SJSA1 (cell line): ENCODE measurements at regions not wholly inside any gene's neighbourhood (a gene's known extent, or its start where the extent isn't known, plus 50 kb on each side); places are given as distances from the start of the nearest gene placed in this dataset.

Experiments used
- DNase-seq, 2 experiments: peaks; one replicate each; pipeline ENCODE4 v3.0.0-alpha.2; 2015 to 2020; ENCODE audit warnings: low spot score in 2 of 2, low read depth in 1 of 2
- H3K27ac ChIP-seq: fragments of 250-450 bp; sonication (Bioruptor Pico); 2 replicates; pipeline ENCODE4 v1.5.1; 2020; ENCODE audit warnings: mild to moderate bottlenecking, moderate library complexity
- H3K27me3 ChIP-seq: fragments of 250-450 bp; sonication (Bioruptor Pico); replicated peaks from 2 replicates; pipeline ENCODE4 v1.5.1; 2020; ENCODE audit warnings: mild to moderate bottlenecking, moderate library complexity
- H3K36me3 ChIP-seq: fragments of 250-450 bp; sonication (Bioruptor Pico); 2 replicates; pipeline ENCODE4 v1.5.1; 2020; ENCODE audit warnings: mild to moderate bottlenecking
- H3K4me1 ChIP-seq: fragments of 250-450 bp; sonication (Bioruptor Pico); replicated peaks from 2 replicates; pipeline ENCODE4 v1.6.1; 2021; ENCODE audit warnings: mild to moderate bottlenecking
- H3K4me3 ChIP-seq: fragments of 250-450 bp; sonication (Bioruptor Pico); 2 replicates; pipeline ENCODE4 v1.5.1; 2020; ENCODE audit warnings: mild to moderate bottlenecking
- H3K9me3 ChIP-seq: fragments of 250-450 bp; sonication (Bioruptor Pico); replicated peaks from 2 replicates; pipeline ENCODE4 v1.5.1; 2020; ENCODE audit warnings: mild to moderate bottlenecking

DNA sequence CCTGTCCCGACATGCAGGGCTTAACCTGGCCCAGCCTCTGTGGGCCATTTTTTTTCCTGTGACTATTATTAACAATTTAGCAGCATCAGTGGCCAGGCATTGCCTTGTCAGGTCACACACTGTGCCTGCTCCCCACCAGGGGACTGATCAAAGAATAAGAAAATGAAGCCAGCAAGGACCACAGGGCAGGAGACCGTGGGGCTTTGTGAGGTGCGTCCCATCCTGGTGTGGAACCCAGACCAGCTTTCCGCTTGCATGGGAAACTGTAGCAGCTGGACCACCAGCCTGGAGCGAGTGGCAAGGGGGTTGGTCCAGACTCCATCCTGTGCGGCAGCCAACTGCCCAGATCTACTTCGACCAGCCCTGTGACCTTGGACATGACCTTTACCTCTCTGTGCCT is 218.3 kb downstream of the ANKRD60 start:
- H3K27ac ChIP-seq: no peak overlapping the region
- H3K4me3 ChIP-seq: no peak overlapping the region

DNA sequence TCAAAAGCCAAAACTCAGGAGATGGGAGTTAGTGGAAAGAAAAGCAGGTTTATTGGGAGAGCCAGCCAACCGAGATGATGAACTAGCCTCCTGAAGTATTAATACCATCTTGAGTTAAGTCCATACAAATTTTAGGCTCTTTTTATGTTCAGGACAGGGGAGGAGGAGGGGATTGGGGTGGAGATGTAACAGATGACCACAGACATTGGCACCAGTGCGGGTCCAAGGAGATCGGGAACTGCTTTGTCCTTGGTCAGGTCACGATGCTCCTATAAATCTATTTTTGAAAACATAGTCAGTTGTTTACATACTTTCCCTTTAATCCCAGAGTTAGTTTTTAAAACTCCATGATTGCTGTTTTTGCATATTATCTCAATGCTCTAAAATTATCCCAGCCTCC is 219.6 kb downstream of the ANKRD60 start:
- H3K4me3 ChIP-seq: no peak overlapping the region
- H3K36me3 ChIP-seq: no peaks in the 10 kb centered on the region
- H3K4me1 ChIP-seq: peaks cover 30% of the 10 kb centered on the region
- DNase-seq: no peak
- no peak overlapping the region for H3K27ac ChIP-seq
- H3K9me3 ChIP-seq: no peaks in the 10 kb centered on the region; the same call in 1 of the 2 replicates
- H3K27me3 ChIP-seq: no peaks in the 10 kb centered on the region

More for the DNA sequence above, 218.3 kb downstream of the ANKRD60 start:
- Histone ChIP-seq H3K4me1 (peaks cover 26% of the 10 kb centered on the region), H3K27me3 (no peaks in the 10 kb centered on the region), H3K36me3 (no peaks in the 10 kb centered on the region), H3K9me3 (no peaks in the 10 kb centered on the region)
- no peak for DNase-seq

DNA sequence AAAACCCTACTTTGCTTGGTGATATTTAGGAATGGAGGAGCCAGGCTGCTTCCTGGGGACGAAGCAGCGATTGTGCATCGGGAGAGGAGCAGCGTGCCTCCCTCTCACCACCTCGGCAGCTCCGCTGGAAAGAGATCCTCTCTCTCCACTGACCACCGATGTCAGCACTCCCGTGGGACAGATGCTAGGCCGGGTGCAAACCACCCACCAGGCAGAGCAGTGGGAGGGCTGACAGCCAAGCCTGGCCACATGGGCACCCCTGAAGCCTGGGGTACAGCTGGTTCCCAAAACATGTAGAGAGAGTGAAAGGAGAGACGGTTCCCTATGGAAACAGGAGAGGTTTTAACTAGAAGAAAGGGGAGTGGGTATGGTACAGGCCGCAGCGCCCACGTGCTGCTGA is 220.0 kb downstream of the ANKRD60 start:
- peaks cover 30% of the 10 kb centered on the region for H3K4me1 ChIP-seq
- no peaks in the 10 kb centered on the region for H3K27me3 ChIP-seq
- DNase-seq: no peak
- no peak overlapping the region for H3K27ac ChIP-seq
- H3K36me3 ChIP-seq: no peaks in the 10 kb centered on the region
- no peaks in the 10 kb centered on the region; the same call in 1 of the 2 replicates for H3K9me3 ChIP-seq
- H3K4me3 ChIP-seq: no peak overlapping the region

DNA sequence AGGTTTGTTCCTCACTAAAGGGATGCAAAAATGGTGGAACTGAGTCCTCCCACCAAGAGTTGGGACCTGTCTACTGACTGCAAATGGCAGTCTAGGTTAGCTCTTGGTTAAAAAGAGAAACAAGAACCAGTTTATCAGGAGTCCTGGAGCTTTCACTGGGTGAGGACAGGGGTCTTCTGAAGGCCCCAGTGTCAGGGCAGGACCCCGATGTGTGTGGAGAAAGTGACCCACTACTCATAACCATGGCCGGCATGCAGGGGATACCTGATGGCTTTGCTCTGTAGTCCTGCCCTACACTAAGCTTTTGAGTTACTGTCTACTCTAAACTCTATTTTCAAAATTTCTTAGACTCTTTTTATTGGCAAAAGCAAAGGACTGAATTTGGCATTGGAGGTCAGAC is 220.5 kb downstream of the ANKRD60 start:
- DNase-seq: no peak
- H3K4me1 ChIP-seq: peaks cover 30% of the 10 kb centered on the region
- no peak overlapping the region for H3K27ac ChIP-seq
- no peaks in the 10 kb centered on the region; the same call in 1 of the 2 replicates for H3K9me3 ChIP-seq
- H3K4me3 ChIP-seq: no peak overlapping the region
- no peaks in the 10 kb centered on the region for H3K27me3 ChIP-seq
- H3K36me3 ChIP-seq: no peaks in the 10 kb centered on the region

GRCh38 chr20:58006346-58007316 is 221.8 kb downstream of the ANKRD60 start:
- H3K9me3 ChIP-seq: no peaks in the 10 kb centered on the region; the same call in 1 of the 2 replicates
- no peaks in the 10 kb centered on the region for H3K27me3 ChIP-seq
- no peaks in the 10 kb centered on the region for H3K36me3 ChIP-seq
- H3K27ac ChIP-seq: peak overlapping the region; percentile 14; the same call in 1 of the 2 replicates
- H3K4me1 ChIP-seq: peaks cover 30% of the 10 kb centered on the region
- H3K4me3 ChIP-seq: no peak overlapping the region
- no peak for DNase-seq

GRCh38 chr20:58005581-58006345 is 222.7 kb downstream of the ANKRD60 start:
- Histone ChIP-seq H3K36me3 (no peaks in the 10 kb centered on the region), H3K27ac (peak overlapping the region; percentile 62), H3K4me1 (peaks cover 30% of the 10 kb centered on the region), H3K27me3 (no peaks in the 10 kb centered on the region), H3K9me3 (no peaks in the 10 kb centered on the region; the same call in 1 of the 2 replicates), H3K4me3 (no peak overlapping the region)
- peak; percentile 76 to 79 for DNase-seq

GRCh38 chr20:58004900-58005299 is 223.6 kb downstream of the ANKRD60 start:
- Histone ChIP-seq H3K27me3 (no peaks in the 10 kb centered on the region), H3K4me3 (no peak overlapping the region), H3K9me3 (no peaks in the 10 kb centered on the region; the same call in 1 of the 2 replicates), H3K36me3 (no peaks in the 10 kb centered on the region), H3K4me1 (peaks cover 30% of the 10 kb centered on the region), H3K27ac (peak overlapping the region; percentile 62)
- DNase-seq: no peak

DNA sequence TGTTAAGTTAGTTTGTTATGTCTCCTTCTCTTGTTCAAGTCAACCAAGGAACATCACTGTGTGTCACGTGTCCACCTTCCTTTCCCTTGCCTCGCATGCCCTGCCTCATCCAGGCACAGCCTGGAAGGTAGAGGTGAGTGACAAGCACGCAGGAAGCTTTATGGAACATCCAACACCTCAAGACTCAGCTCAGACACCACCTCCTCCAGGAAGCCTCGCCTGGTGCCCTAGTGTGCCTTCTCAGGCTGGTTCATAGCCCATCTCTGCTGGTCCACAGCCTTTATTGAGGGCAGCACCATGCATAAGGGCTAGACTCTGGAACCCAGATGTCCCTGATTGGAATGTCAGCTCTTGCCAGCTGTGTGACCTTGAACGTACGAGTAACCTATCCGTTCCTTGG is 224.3 kb downstream of the ANKRD60 start:
- H3K9me3 ChIP-seq: no peaks in the 10 kb centered on the region; the same call in 1 of the 2 replicates
- H3K27ac ChIP-seq: no peak overlapping the region
- no peaks in the 10 kb centered on the region for H3K27me3 ChIP-seq
- H3K4me3 ChIP-seq: no peak overlapping the region
- no peaks in the 10 kb centered on the region for H3K36me3 ChIP-seq
- no peak for DNase-seq
- peaks cover 30% of the 10 kb centered on the region for H3K4me1 ChIP-seq

DNA sequence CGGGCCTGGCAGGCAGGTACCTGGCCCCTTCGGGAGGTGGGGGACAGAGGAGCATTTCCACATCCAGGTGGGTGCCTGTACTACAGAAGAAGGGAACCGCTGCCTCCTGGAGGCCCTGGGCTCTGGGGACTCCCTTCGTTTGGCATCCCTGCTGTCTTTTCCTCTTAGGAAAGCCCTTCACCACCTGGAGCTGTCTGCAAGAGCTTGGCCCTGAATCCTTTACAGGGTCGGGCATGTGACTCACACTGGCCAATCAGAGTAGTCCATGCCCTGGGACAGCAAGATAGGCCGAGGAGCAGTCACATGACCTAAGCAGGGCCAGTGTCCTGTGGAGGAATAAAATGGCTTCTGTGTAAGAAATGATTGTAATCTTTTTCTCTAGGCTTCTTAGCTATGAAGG is 224.9 kb downstream of the ANKRD60 start:
- H3K4me1 ChIP-seq: peaks cover 29% of the 10 kb centered on the region
- H3K27me3 ChIP-seq: no peaks in the 10 kb centered on the region
- no peaks in the 10 kb centered on the region; the same call in 1 of the 2 replicates for H3K9me3 ChIP-seq
- H3K27ac ChIP-seq: no peak overlapping the region
- no peak overlapping the region for H3K4me3 ChIP-seq
- no peaks in the 10 kb centered on the region for H3K36me3 ChIP-seq
- no peak for DNase-seq

GRCh38 chr20:58002901-58003300 is 225.6 kb downstream of the ANKRD60 start:
- Histone ChIP-seq H3K27me3 (no peaks in the 10 kb centered on the region), H3K36me3 (no peaks in the 10 kb centered on the region), H3K4me1 (peaks cover 26% of the 10 kb centered on the region), H3K4me3 (no peak overlapping the region), H3K27ac (no peak overlapping the region), H3K9me3 (no peaks in the 10 kb centered on the region; the same call in 1 of the 2 replicates)
- no peak for DNase-seq

DNA sequence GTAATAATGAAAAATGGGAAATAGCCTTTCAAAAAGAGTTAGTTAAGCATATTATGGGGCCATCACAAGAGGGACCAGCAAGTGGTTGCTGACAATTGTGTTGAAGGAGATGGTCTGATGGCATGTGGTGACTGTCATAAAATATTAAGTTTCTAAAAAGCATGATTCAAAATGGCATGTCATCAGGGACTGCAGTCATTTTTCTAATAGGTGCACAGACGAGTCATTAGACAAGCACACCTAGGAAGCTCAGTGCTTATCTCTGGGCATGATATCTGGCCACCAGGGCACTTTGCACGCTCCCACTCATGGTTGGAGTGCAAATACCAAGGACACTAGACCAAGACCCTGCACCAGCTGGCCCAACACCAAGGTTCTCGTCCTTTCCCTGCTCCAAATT is 226.5 kb downstream of the ANKRD60 start:
- no peak overlapping the region for H3K4me3 ChIP-seq
- no peaks in the 10 kb centered on the region for H3K36me3 ChIP-seq
- H3K27ac ChIP-seq: no peak overlapping the region
- peaks cover 34% of the 10 kb centered on the region for H3K4me1 ChIP-seq
- H3K9me3 ChIP-seq: no peaks in the 10 kb centered on the region; the same call in 1 of the 2 replicates
- no peak for DNase-seq
- H3K27me3 ChIP-seq: no peaks in the 10 kb centered on the region

DNA sequence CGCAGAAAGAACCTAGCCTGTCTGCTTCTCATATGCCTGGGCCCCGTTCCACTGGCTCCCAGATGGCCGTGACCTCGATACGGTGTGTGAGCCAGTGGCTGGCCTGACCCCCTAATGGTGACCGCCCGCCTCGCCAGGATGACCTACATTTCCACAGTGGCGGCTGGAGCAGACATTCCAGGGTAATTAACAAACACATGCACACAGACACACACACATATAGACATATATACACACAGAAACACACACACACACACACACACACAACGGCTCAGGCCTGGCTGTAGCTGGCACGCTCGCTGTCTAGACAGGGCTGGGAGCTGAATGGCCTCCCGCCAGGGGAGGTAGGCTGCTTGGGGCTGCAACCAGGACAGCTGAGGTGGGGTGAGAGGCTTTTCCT is 227.1 kb downstream of the ANKRD60 start:
- Histone ChIP-seq H3K4me3 (no peak overlapping the region), H3K4me1 (peaks cover 35% of the 10 kb centered on the region), H3K27ac (no peak overlapping the region), H3K36me3 (no peaks in the 10 kb centered on the region), H3K27me3 (no peaks in the 10 kb centered on the region), H3K9me3 (no peaks in the 10 kb centered on the region; the same call in 1 of the 2 replicates)
- no peak for DNase-seq

- no peak for DNase-seq
- Histone ChIP-seq H3K4me3 (no peak overlapping the region), H3K27me3 (no peaks in the 10 kb centered on the region), H3K4me1 (peaks cover 35% of the 10 kb centered on the region), H3K36me3 (no peaks in the 10 kb centered on the region), H3K9me3 (no peaks in the 10 kb centered on the region; the same call in 1 of the 2 replicates), H3K27ac (no peak overlapping the region)
Measured at GRCh38 chr20:58000861-58001260, 227.6 kb downstream of the ANKRD60 start.
